CD4-positive, alpha-beta T cell (primary cell): ENCODE measurements at regions not wholly inside any gene's neighbourhood (a gene's known extent, or its start where the extent isn't known, plus 50 kb on each side); places are given as distances from the start of the nearest gene placed in this dataset.

Experiments used
- ATAC-seq: fragments of 200-7000 bp; cut with Tn5 transposase; one replicate; pipeline ENCODE4 v1.10.0; 2022; ENCODE audit warnings: mild to moderate bottlenecking; ENCODE audit not compliant: poor library complexity
- CTCF ChIA-PET: fragments of 350-600 bp; sonication (Branson Sonifier 250); formaldehyde crosslinking; loops from one replicate; lab custom pipeline; 2021; ENCODE audit warnings: antibody characterized with exemption, inconsistent platforms; lab: Charles Lee
- POLR2A ChIA-PET: fragments of 350-600 bp; sonication (Branson Sonifier 250); formaldehyde crosslinking; loops from one replicate; lab custom pipeline; 2021; ENCODE audit warnings: antibody characterized with exemption, inconsistent platforms; lab: Charles Lee
- DNase-seq, 14 experiments: peaks; one replicate each; pipeline ENCODE4 v3.0.0-alpha.2; 2013 to 2020; ENCODE audit warnings: mixed read lengths in 2 of 14
- H3K27ac ChIP-seq, 2 donors: one replicate each; pipeline versions ENCODE4 v1.5.1 to v1.7.0; 2013; ENCODE audit warnings: low read length in 2 of 2, low read depth in 1 of 2, mild to moderate bottlenecking in 1 of 2
- H3K27me3 ChIP-seq, 2 experiments: 1 replicate in 1 of 2; 2 replicates in 1 of 2; pipeline versions ENCODE4 v1.6.1 to v1.7.0; 2013; ENCODE audit warnings: low read length in 2 of 2, control low read depth in 1 of 2, mild to moderate bottlenecking in 1 of 2, moderate library complexity in 1 of 2; ENCODE audit not compliant: insufficient read depth in 2 of 2, control insufficient read depth in 1 of 2
- H3K36me3 ChIP-seq: one replicate; pipeline ENCODE4 v1.6.1; 2013; ENCODE audit warnings: low read length, control low read depth; ENCODE audit not compliant: insufficient read depth
- H3K4me1 ChIP-seq: one replicate; pipeline ENCODE4 v1.6.1; 2013; ENCODE audit warnings: low read length, control low read depth; ENCODE audit not compliant: insufficient read depth
- H3K4me3 ChIP-seq: one replicate; pipeline ENCODE4 v1.5.1; 2013; ENCODE audit warnings: mild to moderate bottlenecking, low read length, moderate library complexity
- H3K9me3 ChIP-seq, 2 experiments: 1 replicate in 1 of 2; 2 replicates in 1 of 2; pipeline versions ENCODE4 v1.6.1 to v1.7.0; 2013; ENCODE audit warnings: low read length in 2 of 2, mild to moderate bottlenecking in 2 of 2, control low read depth in 1 of 2, moderate library complexity in 1 of 2; ENCODE audit not compliant: control insufficient read depth in 1 of 2, insufficient read depth in 1 of 2
- H3K27ac Mint-ChIP-seq: one replicate; pipeline ENCODE4 v1.8.0; 2020; ENCODE audit warnings: mixed read lengths
- H3K27me3 Mint-ChIP-seq: one replicate; pipeline ENCODE4 v1.8.0; 2021; ENCODE audit warnings: mixed read lengths
- H3K36me3 Mint-ChIP-seq: one replicate; pipeline ENCODE4 v1.8.0; 2021; ENCODE audit warnings: low read depth, mixed read lengths
- H3K4me1 Mint-ChIP-seq: one replicate; pipeline ENCODE4 v1.8.0; 2021; ENCODE audit warnings: low read depth, mixed read lengths
- H3K4me3 Mint-ChIP-seq: one replicate; pipeline ENCODE4 v1.8.0; 2020; ENCODE audit warnings: mild to moderate bottlenecking, mixed read lengths
- H3K9me3 Mint-ChIP-seq: one replicate; pipeline ENCODE4 v1.8.0; 2020; ENCODE audit warnings: mixed read lengths
- intact Hi-C, 2 experiments: fragments of 100-400 bp; cut with DNase I in 1 of 2; cut with micrococcal nuclease in 1 of 2; formaldehyde crosslinking; loops; one replicate each; pipeline versions ENCODE4 v1.15.1 to v1.9.0; 2023 to 2025; cut with DNase I, micrococcal nuclease
- TF ChIP-seq, protein P1 (sequence below): fragments of 200-600 bp; IDR thresholded peaks from one replicate; pipeline ENCODE4 v1.8.0; 2022; ENCODE audit warnings: antibody characterized with exemption, mild to moderate bottlenecking

DNA sequence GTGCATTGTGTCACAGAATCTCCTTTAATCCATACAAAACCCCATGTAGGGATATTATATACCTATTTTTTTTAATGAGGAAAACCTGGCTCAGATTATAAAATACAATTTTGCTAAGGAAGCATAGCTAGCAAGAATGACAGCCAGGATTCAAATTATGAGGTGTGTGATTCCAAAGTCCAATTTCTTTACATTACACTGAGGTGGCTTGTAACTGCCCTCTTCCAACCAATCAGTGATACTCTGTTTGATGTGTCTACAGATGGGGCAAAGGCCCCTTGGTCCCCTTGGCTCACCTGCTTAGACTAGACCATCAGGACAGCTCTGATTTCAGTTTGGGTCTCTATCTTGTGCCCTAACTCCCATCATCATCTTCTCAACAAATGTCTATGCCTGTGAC is 120.3 kb upstream of the ADAMTS9 start:
- no peaks in the 10 kb centered on the region for H3K4me1 ChIP-seq
- Mint-ChIP-seq H3K9me3 (peaks cover 7% of the 10 kb centered on the region), H3K27ac (no peak overlapping the region), H3K27me3 (no peaks in the 10 kb centered on the region), H3K4me1 (no peaks in the 10 kb centered on the region), H3K36me3 (no peaks in the 10 kb centered on the region), H3K4me3 (no peak overlapping the region)
- H3K27ac ChIP-seq = no peak overlapping the region
- TF ChIP-seq, protein P1, sequence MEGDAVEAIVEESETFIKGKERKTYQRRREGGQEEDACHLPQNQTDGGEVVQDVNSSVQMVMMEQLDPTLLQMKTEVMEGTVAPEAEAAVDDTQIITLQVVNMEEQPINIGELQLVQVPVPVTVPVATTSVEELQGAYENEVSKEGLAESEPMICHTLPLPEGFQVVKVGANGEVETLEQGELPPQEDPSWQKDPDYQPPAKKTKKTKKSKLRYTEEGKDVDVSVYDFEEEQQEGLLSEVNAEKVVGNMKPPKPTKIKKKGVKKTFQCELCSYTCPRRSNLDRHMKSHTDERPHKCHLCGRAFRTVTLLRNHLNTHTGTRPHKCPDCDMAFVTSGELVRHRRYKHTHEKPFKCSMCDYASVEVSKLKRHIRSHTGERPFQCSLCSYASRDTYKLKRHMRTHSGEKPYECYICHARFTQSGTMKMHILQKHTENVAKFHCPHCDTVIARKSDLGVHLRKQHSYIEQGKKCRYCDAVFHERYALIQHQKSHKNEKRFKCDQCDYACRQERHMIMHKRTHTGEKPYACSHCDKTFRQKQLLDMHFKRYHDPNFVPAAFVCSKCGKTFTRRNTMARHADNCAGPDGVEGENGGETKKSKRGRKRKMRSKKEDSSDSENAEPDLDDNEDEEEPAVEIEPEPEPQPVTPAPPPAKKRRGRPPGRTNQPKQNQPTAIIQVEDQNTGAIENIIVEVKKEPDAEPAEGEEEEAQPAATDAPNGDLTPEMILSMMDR = no peak
- ATAC-seq (no peak), DNase-seq (no peak)
- ChIA-PET POLR2A (no interaction called here), CTCF (no interaction called here)
- no peaks in the 10 kb centered on the region for H3K9me3 ChIP-seq
- H3K27me3 ChIP-seq = no peaks in the 10 kb centered on the region
- intact Hi-C loops = no loop called here
- no peak overlapping the region for H3K4me3 ChIP-seq
- no peaks in the 10 kb centered on the region for H3K36me3 ChIP-seq

GRCh38 chr3:64806668-64807605 is 119.1 kb upstream of the ADAMTS9 start:
- Mint-ChIP-seq H3K4me3 (no peak overlapping the region), H3K27me3 (no peaks in the 10 kb centered on the region), H3K9me3 (peaks cover 6% of the 10 kb centered on the region), H3K4me1 (no peaks in the 10 kb centered on the region), H3K36me3 (no peaks in the 10 kb centered on the region), H3K27ac (no peak overlapping the region)
- ATAC-seq = no peak
- no peak for DNase-seq
- Histone ChIP-seq H3K9me3 (no peaks in the 10 kb centered on the region), H3K36me3 (no peaks in the 10 kb centered on the region), H3K27me3 (no peaks in the 10 kb centered on the region), H3K27ac (no peak overlapping the region), H3K4me3 (no peak overlapping the region), H3K4me1 (no peaks in the 10 kb centered on the region)
- TF ChIP-seq, protein P1 = no peak
- POLR2A ChIA-PET = no interaction called here
- intact Hi-C loops = no loop called here
- CTCF ChIA-PET = no interaction called here

GRCh38 chr3:64805978-64806377 is 118.2 kb upstream of the ADAMTS9 start:
- CTCF ChIA-PET = no interaction called here
- Mint-ChIP-seq H3K9me3 (peaks cover 6% of the 10 kb centered on the region), H3K4me1 (no peaks in the 10 kb centered on the region), H3K36me3 (no peaks in the 10 kb centered on the region), H3K4me3 (no peak overlapping the region), H3K27me3 (no peaks in the 10 kb centered on the region), H3K27ac (no peak overlapping the region)
- Histone ChIP-seq H3K4me3 (no peak overlapping the region), H3K4me1 (no peaks in the 10 kb centered on the region), H3K9me3 (no peaks in the 10 kb centered on the region), H3K36me3 (no peaks in the 10 kb centered on the region), H3K27me3 (no peaks in the 10 kb centered on the region), H3K27ac (no peak overlapping the region)
- TF ChIP-seq, protein P1 = no peak
- ATAC-seq (no peak), DNase-seq (no peak)
- POLR2A ChIA-PET = no interaction called here
- intact Hi-C loops = no loop called here
